A673 (cell line): ENCODE measurements at regions not wholly inside any gene's neighbourhood (a gene's known extent, or its start where the extent isn't known, plus 50 kb on each side); places are given as distances from the start of the nearest gene placed in this dataset.

Experiments
- EZH2 ChIP-seq: fragments of 200-600 bp; sonication (generic); IDR thresholded peaks from 2 replicates; pipeline ENCODE4 v1.6.1; 2017; ENCODE audit warnings: borderline replicate concordance, low read depth, mild to moderate bottlenecking, mixed read lengths, antibody characterized with exemption, low read length; ENCODE audit not compliant: poor library complexity, severe bottlenecking
- TF ChIP-seq, protein P1 (sequence below): fragments of 300-800, 200-600 bp; sonication (generic); conservative IDR thresholded peaks from 2 replicates; pipeline ENCODE4 v1.5.1; 2017; ENCODE audit warnings: low read depth, mild to moderate bottlenecking, antibody characterized with exemption, low read length, moderate library complexity, mixed read lengths

DNA sequence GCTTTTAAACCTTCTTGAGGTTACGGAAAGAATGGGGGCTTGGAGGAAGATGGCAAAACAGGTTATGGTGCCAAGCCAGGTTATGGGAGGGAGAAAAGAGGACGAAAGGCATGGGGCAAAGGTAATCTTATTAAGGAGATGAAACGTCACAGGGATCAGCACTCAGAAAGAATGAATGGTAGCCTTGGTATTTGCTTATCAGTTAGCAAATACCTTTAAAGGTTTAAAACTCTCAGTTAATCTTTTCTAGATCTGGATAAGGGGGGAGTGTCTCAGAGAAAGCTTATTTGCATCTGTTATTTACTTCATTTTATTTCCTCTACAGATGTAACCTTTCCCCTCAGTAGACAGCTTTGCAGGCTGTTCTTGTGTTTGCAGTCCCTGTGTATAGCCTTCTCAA is 55.5 kb upstream of the EEF1E1 start:
- TF ChIP-seq, protein P1, sequence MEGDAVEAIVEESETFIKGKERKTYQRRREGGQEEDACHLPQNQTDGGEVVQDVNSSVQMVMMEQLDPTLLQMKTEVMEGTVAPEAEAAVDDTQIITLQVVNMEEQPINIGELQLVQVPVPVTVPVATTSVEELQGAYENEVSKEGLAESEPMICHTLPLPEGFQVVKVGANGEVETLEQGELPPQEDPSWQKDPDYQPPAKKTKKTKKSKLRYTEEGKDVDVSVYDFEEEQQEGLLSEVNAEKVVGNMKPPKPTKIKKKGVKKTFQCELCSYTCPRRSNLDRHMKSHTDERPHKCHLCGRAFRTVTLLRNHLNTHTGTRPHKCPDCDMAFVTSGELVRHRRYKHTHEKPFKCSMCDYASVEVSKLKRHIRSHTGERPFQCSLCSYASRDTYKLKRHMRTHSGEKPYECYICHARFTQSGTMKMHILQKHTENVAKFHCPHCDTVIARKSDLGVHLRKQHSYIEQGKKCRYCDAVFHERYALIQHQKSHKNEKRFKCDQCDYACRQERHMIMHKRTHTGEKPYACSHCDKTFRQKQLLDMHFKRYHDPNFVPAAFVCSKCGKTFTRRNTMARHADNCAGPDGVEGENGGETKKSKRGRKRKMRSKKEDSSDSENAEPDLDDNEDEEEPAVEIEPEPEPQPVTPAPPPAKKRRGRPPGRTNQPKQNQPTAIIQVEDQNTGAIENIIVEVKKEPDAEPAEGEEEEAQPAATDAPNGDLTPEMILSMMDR, result no peak
- TF ChIP-seq EZH2, result no peak
